ENCODE measurements at regions not wholly inside any gene's neighbourhood (a gene's known extent, or its start where the extent isn't known, plus 50 kb on each side); places are given as distances from the start of the nearest gene placed in this dataset.

DNA sequence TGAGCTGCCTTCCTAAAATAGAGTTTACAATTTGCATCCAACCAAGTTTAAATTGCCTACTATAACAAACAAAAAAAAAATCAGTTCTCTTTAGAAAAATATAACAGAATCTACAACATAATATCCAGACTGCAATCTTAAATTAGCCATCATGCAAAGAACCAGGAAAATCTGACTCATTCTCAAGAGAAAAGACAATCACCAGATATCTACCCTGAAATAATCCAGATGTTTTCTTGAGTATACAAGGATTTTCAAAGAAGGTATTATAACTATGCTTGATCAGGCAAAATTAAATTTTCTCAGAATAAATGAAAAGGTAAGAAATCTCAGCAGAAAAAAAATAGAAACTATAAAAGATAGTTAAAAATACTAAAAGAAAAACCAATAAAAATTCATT, 115.6 kb downstream of the CCER1 start:
- TF ChIP-seq EZH2 (IDR thresholded peaks at IDR 0.05) = no peak
- no peak for TF ChIP-seq POLR2AphosphoS5 (IDR thresholded peaks at IDR 0.05; ENCODE audit: borderline replicate concordance, low read depth, low read length)
- no peak for TF ChIP-seq FOXP2 (optimal IDR thresholded peaks at IDR 0.05; ENCODE audit: control extremely low read depth, extremely low read length, insufficient read depth)
